ENCODE measurements at regions not wholly inside any gene's neighbourhood (a gene's known extent, or its start where the extent isn't known, plus 50 kb on each side); places are given as distances from the start of the nearest gene placed in this dataset.

GRCh38 chr21:16159971-16160350 lies 430.2 kb downstream of the USP25 start:
- TF ChIP-seq, protein P1, sequence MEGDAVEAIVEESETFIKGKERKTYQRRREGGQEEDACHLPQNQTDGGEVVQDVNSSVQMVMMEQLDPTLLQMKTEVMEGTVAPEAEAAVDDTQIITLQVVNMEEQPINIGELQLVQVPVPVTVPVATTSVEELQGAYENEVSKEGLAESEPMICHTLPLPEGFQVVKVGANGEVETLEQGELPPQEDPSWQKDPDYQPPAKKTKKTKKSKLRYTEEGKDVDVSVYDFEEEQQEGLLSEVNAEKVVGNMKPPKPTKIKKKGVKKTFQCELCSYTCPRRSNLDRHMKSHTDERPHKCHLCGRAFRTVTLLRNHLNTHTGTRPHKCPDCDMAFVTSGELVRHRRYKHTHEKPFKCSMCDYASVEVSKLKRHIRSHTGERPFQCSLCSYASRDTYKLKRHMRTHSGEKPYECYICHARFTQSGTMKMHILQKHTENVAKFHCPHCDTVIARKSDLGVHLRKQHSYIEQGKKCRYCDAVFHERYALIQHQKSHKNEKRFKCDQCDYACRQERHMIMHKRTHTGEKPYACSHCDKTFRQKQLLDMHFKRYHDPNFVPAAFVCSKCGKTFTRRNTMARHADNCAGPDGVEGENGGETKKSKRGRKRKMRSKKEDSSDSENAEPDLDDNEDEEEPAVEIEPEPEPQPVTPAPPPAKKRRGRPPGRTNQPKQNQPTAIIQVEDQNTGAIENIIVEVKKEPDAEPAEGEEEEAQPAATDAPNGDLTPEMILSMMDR (IDR thresholded peaks at IDR 0.05) = no peak
- no peak for TF ChIP-seq POLR2A (IDR thresholded peaks at IDR 0.05)
